Mammary epithelial cell (primary cell): ENCODE measurements at regions not wholly inside any gene's neighbourhood (a gene's known extent, or its start where the extent isn't known, plus 50 kb on each side); places are given as distances from the start of the nearest gene placed in this dataset.

ENCODE experiments used
- CTCF ChIP-seq, 2 donors: IDR thresholded peaks in 1 of 2; conservative IDR thresholded peaks in 1 of 2; 2 replicates each; pipeline ENCODE4 v1.5.1; 2011 to 2012; ENCODE audit warnings: inconsistent platforms in 2 of 2, low read length in 2 of 2, mild to moderate bottlenecking in 2 of 2, control low read depth in 1 of 2, low read depth in 1 of 2; ENCODE audit not compliant: insufficient read depth in 1 of 2; ENCODE audit errors: extremely low read depth in 1 of 2
- EZH2 ChIP-seq: IDR thresholded peaks from 2 replicates; pipeline ENCODE4 v1.6.1; 2012; ENCODE audit warnings: low read length, inconsistent platforms, borderline replicate concordance

GRCh38 chr22:47923011-47923427, 1160.6 kb downstream of the TBC1D22A start:
- TF ChIP-seq CTCF (conservative IDR thresholded peaks at IDR 0.05 in 1 of 2, IDR thresholded peaks at IDR 0.05 in 1 of 2; ENCODE audit: extremely low read depth in 1 of 2, insufficient read depth in 1 of 2, low read depth in 1 of 2, low read length in 2 of 2) = no peak
- no peak for TF ChIP-seq EZH2
